ENCODE measurements at regions not wholly inside any gene's neighbourhood (a gene's known extent, or its start where the extent isn't known, plus 50 kb on each side); places are given as distances from the start of the nearest gene placed in this dataset.

DNA sequence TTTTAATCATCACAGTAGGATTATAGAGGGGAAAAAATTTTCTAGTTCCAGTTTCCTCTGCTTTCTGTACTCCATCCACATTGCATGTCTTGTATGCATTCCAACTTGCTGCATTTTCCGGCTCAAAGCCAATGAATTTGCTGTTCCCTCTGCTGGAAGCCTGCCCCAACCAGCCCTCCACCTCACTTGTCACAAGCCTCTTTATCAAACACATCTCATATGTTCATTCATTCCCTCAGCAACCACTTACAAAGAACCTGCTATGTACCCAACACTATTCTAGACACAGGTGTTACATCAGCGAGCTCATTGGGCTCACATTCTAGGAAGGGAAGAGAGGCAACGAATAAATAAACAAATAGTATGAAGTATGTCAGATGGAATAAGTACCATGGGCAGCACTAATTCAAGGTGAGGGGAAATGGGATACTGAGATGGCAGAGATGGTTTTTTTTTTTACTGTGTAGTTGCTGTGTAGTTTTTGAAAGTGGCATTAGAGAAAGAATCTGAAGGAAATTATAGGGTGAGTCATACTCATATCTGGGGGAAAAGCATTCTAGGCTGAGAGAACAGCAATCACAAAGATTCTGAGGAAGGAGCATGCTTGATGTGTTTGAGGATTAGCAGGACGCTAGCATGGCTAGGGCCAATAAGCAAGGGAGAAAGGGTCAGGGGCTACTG lies 332.5 kb downstream of the PDGFC start:
- TF ChIP-seq, protein P1, sequence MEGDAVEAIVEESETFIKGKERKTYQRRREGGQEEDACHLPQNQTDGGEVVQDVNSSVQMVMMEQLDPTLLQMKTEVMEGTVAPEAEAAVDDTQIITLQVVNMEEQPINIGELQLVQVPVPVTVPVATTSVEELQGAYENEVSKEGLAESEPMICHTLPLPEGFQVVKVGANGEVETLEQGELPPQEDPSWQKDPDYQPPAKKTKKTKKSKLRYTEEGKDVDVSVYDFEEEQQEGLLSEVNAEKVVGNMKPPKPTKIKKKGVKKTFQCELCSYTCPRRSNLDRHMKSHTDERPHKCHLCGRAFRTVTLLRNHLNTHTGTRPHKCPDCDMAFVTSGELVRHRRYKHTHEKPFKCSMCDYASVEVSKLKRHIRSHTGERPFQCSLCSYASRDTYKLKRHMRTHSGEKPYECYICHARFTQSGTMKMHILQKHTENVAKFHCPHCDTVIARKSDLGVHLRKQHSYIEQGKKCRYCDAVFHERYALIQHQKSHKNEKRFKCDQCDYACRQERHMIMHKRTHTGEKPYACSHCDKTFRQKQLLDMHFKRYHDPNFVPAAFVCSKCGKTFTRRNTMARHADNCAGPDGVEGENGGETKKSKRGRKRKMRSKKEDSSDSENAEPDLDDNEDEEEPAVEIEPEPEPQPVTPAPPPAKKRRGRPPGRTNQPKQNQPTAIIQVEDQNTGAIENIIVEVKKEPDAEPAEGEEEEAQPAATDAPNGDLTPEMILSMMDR (IDR thresholded peaks at IDR 0.05; ENCODE audit: low read depth, low read length), result no peak
- peak; percentile 78 to 82 for DNase-seq (ENCODE audit: low read depth in 2 of 2)
- H3K4me3 ChIP-seq (replicated peaks in 1 of 2; ENCODE audit: low read depth in 2 of 2, low read length in 2 of 2), result no peak overlapping the region

DNA sequence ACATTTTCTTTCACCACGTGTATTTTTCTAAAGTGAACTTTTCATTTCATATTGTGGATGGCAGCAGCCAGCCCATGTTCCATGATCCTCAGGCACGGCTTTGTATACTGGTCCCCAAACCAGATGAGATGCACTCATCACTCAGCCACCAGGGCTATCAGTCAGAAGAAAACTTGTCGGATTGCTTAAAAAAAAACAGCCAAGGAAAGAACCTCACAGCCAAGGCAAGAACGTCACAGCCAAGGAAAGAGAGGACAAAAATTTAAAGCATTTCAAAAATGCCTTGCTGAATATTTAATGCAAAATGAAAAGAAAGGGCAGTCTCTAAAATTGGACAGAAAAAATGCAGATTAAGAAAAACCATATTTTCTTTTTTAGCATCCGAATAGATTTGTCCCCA lies 333.3 kb downstream of the PDGFC start:
- no peak overlapping the region for H3K4me3 ChIP-seq (replicated peaks in 1 of 2; ENCODE audit: low read depth in 2 of 2, low read length in 2 of 2)
- TF ChIP-seq, protein P1 (IDR thresholded peaks at IDR 0.05; ENCODE audit: low read depth, low read length), result no peak
- peak; percentile 67 to 78 for DNase-seq (ENCODE audit: low read depth in 2 of 2)

DNA sequence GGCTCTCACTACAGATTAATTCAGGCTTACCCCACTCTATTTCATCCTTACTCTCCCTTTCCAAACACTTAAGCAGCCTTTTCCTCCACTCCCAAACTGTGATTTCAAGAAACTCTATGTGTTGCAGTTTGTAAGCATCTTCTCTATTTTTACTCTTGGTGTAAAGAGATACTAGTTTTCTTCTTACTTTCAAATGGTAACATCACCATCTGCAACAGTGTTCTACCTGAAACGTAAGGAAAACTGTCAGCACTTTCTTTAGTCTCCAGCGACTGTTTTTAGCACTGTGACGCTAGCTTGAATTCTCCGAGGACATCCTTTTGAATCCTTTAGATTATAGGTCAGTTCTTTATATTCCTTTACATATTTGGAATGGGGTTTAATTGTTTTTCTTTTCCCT lies 335.2 kb downstream of the PDGFC start:
- TF ChIP-seq, protein P1 (IDR thresholded peaks at IDR 0.05; ENCODE audit: low read depth, low read length), result no peak
- no peak for DNase-seq (ENCODE audit: low read depth in 2 of 2)
- no peak overlapping the region for H3K4me3 ChIP-seq (replicated peaks in 1 of 2; ENCODE audit: low read depth in 2 of 2, low read length in 2 of 2)

DNA sequence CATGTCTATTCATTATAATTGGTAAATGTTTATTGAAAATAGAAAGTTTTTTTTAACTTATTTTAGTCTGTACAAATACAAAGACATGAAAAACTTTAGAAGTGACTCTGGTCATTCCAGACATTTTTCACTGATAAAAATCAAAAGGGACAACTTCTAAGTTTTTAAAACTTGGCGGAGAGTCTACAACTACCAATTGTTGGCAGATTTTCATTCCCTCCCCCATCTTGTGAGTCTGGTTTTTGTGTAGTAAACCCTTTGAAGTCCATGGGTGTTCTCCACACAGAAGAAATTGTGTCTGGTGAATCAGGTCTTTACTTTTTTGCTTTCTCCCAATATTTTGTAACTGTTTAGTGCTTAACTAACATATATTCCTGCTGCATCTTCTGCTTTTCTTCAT lies 336.5 kb downstream of the PDGFC start:
- TF ChIP-seq, protein P1 (IDR thresholded peaks at IDR 0.05; ENCODE audit: low read depth, low read length), result no peak
- peak in 1 of 2 donors; percentile 27 for DNase-seq (ENCODE audit: low read depth in 2 of 2)
- no peak overlapping the region for H3K4me3 ChIP-seq (replicated peaks in 1 of 2; ENCODE audit: low read depth in 2 of 2, low read length in 2 of 2)

DNA sequence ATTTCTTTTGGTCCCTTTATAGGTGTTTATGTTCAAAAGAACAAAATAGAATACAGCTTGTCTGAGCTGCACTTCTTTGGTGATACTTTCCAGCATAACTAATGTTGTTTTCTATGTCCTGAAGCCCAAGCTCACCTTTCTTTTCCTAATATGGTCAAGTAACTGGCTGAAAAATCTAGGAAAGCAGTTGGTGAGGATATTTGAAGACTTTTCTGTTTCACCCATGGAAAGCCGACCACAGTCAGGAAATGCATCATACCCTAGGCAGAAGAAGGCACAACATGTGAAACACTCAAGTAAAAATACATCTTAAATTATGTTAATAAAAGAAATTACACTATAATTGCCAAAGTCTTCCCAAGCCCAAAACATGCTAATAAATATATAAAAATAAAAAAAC lies 337.0 kb downstream of the PDGFC start:
- DNase-seq (ENCODE audit: low read depth in 2 of 2), result peak in 1 of 2 donors; percentile 61
- TF ChIP-seq, protein P1 (IDR thresholded peaks at IDR 0.05; ENCODE audit: low read depth, low read length), result no peak
- H3K4me3 ChIP-seq (replicated peaks in 1 of 2; ENCODE audit: low read depth in 2 of 2, low read length in 2 of 2), result no peak overlapping the region

DNA sequence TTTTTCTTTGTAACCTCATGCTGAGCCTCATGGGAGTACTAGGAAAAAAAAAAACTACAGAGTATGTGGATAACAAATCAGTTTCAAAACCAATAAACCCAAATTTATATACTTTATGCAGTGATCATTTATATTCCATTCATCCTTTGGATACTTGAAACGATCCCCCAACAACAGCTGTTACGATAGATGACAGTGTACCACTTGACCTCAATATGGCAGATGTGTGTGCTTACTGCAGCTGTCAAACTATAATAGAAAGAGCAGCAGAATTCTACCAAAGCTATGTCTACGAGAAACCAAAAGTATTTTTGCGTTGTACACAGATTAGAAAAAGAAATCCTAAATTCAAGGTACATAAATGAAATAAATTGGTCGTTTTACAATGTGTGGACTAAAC lies 337.8 kb downstream of the PDGFC start:
- DNase-seq (ENCODE audit: low read depth in 2 of 2), result no peak
- TF ChIP-seq, protein P1 (IDR thresholded peaks at IDR 0.05; ENCODE audit: low read depth, low read length), result no peak
- no peak overlapping the region for H3K4me3 ChIP-seq (replicated peaks in 1 of 2; ENCODE audit: low read depth in 2 of 2, low read length in 2 of 2)

DNA sequence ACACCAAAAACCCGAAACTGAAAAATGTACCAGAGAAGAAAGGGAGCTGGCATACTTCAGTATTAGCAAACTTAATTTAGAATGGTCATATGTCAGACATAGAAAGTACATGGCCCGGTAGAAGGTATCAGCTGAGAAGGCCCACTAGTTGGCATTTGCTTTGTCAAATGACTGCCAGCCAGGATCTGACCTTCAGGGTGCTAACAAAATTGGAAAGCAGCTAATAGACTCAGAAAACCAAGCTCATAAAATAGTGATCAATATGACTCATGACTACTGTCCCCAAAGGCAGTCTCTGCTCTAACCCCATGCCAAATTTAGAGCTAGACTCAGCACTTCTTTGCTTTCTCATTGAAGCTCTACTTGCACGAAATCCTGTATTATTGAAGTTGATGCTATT lies 342.7 kb downstream of the PDGFC start:
- no peak overlapping the region for H3K4me3 ChIP-seq (replicated peaks in 1 of 2; ENCODE audit: low read depth in 2 of 2, low read length in 2 of 2)
- no peak for DNase-seq (ENCODE audit: low read depth in 2 of 2)
- TF ChIP-seq, protein P1 (IDR thresholded peaks at IDR 0.05; ENCODE audit: low read depth, low read length), result no peak
